ENCODE measurements at regions not wholly inside any gene's neighbourhood (a gene's known extent, or its start where the extent isn't known, plus 50 kb on each side); places are given as distances from the start of the nearest gene placed in this dataset.

DNA sequence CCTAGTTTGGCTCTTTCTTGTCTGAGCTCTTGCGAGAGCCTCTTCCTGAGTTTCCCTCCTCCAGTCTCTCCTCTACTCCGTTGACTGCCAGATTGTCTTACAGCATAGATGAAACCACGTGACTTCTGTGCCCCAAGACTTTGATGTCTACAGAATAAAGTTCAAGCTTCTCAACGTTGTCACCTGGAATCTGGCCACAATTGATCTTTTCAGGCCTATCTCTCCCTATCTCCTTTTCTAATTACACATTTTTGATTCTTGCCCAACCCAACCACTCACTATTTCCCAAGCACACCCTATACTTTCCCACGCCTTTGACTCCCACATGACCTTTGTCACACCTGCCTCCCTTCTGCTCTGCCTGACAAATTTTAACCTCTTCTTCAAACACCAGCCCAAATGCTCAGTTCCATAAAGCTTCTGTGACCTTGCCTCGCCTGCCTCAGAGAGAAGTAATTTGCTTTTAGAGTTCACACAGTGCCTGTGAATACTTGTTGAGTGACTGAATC, 52.4 kb upstream of the PMFBP1 start:
- TF ChIP-seq, protein P1, sequence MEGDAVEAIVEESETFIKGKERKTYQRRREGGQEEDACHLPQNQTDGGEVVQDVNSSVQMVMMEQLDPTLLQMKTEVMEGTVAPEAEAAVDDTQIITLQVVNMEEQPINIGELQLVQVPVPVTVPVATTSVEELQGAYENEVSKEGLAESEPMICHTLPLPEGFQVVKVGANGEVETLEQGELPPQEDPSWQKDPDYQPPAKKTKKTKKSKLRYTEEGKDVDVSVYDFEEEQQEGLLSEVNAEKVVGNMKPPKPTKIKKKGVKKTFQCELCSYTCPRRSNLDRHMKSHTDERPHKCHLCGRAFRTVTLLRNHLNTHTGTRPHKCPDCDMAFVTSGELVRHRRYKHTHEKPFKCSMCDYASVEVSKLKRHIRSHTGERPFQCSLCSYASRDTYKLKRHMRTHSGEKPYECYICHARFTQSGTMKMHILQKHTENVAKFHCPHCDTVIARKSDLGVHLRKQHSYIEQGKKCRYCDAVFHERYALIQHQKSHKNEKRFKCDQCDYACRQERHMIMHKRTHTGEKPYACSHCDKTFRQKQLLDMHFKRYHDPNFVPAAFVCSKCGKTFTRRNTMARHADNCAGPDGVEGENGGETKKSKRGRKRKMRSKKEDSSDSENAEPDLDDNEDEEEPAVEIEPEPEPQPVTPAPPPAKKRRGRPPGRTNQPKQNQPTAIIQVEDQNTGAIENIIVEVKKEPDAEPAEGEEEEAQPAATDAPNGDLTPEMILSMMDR (IDR thresholded peaks at IDR 0.05): no peak
- no peak for TF ChIP-seq POLR2A (IDR thresholded peaks at IDR 0.05; ENCODE audit: low read depth)
- TF ChIP-seq POLR2AphosphoS5 (IDR thresholded peaks at IDR 0.05): no peak
- no peak for TF ChIP-seq EP300 (IDR thresholded peaks at IDR 0.05)

Measured in esophagus muscularis mucosa (tissue), 4 donors.